Ovary (tissue), 7 donors: ENCODE measurements at regions not wholly inside any gene's neighbourhood (a gene's known extent, or its start where the extent isn't known, plus 50 kb on each side); places are given as distances from the start of the nearest gene placed in this dataset.

Experiments used
- DNase-seq, 5 donors: peaks; one replicate each; pipeline ENCODE4 v3.0.0-alpha.2; 2019 to 2020
- H3K27ac ChIP-seq, 2 donors: fragments of 200-600 bp; one replicate each; pipeline versions ENCODE4 v1.5.1 to v1.8.0; 2019 to 2022
- H3K27me3 ChIP-seq: fragments of 200-600 bp; one replicate; pipeline ENCODE4 v1.8.0; 2022
- H3K36me3 ChIP-seq: fragments of 200-600 bp; sonication (generic); one replicate; pipeline ENCODE4 v1.5.1; 2019
- H3K4me1 ChIP-seq: one replicate; pipeline ENCODE4 v1.8.1; 2013; ENCODE audit warnings: mild to moderate bottlenecking, moderate library complexity; ENCODE audit not compliant: insufficient read depth
- H3K4me3 ChIP-seq: fragments of 200-600 bp; sonication (generic); one replicate; pipeline ENCODE4 v1.5.1; 2017
- H3K9me3 ChIP-seq, 2 donors: fragments of 200-600 bp in 1 of 2; sonication (generic) in 1 of 2; one replicate each; pipeline versions ENCODE4 v1.5.1 to v1.8.1; 2013 to 2019; ENCODE audit warnings: mild to moderate bottlenecking in 1 of 2, moderate library complexity in 1 of 2
- CTCF ChIP-seq, 3 donors: fragments of 450-650 bp in 2 of 3; fragments of 200-600 bp in 1 of 3; IDR thresholded peaks; one replicate each; pipeline versions ENCODE4 v1.5.1 to v1.8.0; 2016 to 2022; ENCODE audit warnings: antibody characterized with exemption in 3 of 3, mild to moderate bottlenecking in 1 of 3
- EP300 ChIP-seq: sonication (generic); formaldehyde crosslinking; IDR thresholded peaks from one replicate; pipeline ENCODE4 v1.6.1; 2017; ENCODE audit warnings: antibody characterized with exemption
- POLR2A ChIP-seq: fragments of 450-650 bp; IDR thresholded peaks from one replicate; pipeline ENCODE4 v1.6.1; 2017; ENCODE audit warnings: antibody characterized with exemption, mild to moderate bottlenecking, moderate library complexity
- WGBS, 3 donors: extraction: QIAGEN DNeasy Blood & Tissue Kit in 1 of 3; methylation state at CpG; one replicate each; pipeline versions ENCODE4 v1.1.5 to v1.1.7; 2013 to 2017; 5-methylcytosine and 5-hydroxymethylcytosine counted together
- intact Hi-C, 4 donors: fragments of 100-400 bp; cut with DNase I; formaldehyde crosslinking; loops; one replicate each; pipeline versions ENCODE4 v1.11.0 to v1.15.1; 2022 to 2023
- donor health status: DM: no; HTN: no; CAD: no; lungs with moderate emphysema.
- donor health status: DM: no; HTN: no; CAD: no.
- donor health status: Bipolar disorder and iron deficiency.
- donor health status: DM: no; HTN: no; CAD: no.
- donor health status: DM: yes; HTN: yes; CAD: no.

- TF ChIP-seq POLR2A, result no peak
- no peak for TF ChIP-seq EP300
- Histone ChIP-seq H3K4me3 (no peak overlapping the region), H3K4me1 (no peaks in the 10 kb centered on the region), H3K36me3 (no peaks in the 10 kb centered on the region), H3K27me3 (no peaks in the 10 kb centered on the region), H3K27ac (no peak overlapping the region), H3K9me3 (no peaks in the 10 kb centered on the region)
- no peak for DNase-seq
- intact Hi-C loops, result no loop called here
- 76 to 79% (median 77%) methylated on average over 2 of the region's 2 CpGs for WGBS, 3 donors
These were observed 1073.6 kb upstream of the TMEM132C start for GRCh38 chr12:127193341-127193740.

GRCh38 chr12:127194176-127194575 lies 1072.8 kb upstream of the TMEM132C start:
- Histone ChIP-seq H3K36me3 (no peaks in the 10 kb centered on the region), H3K27ac (no peak overlapping the region), H3K9me3 (no peaks in the 10 kb centered on the region), H3K4me3 (no peak overlapping the region), H3K27me3 (no peaks in the 10 kb centered on the region), H3K4me1 (no peaks in the 10 kb centered on the region)
- WGBS, 3 donors, result 59 to 66% (median 64%) methylated on average over 3 of the region's 3 CpGs
- intact Hi-C loops, result no loop called here
- no peak for TF ChIP-seq POLR2A
- DNase-seq, result no peak

GRCh38 chr12:127205781-127206555 lies 1061.0 kb upstream of the TMEM132C start:
- Histone ChIP-seq H3K27me3 (no peaks in the 10 kb centered on the region), H3K4me3 (no peak overlapping the region), H3K9me3 (no peaks in the 10 kb centered on the region), H3K36me3 (no peaks in the 10 kb centered on the region), H3K27ac (no peak overlapping the region), H3K4me1 (no peaks in the 10 kb centered on the region)
- no peak for TF ChIP-seq CTCF (IDR thresholded peaks at IDR 0.05)
- no peak for TF ChIP-seq EP300
- TF ChIP-seq POLR2A, result no peak
- intact Hi-C loops, result no loop called here
- DNase-seq, result no peak
- WGBS, 3 donors, result 56 to 64% (median 56%) methylated on average over 3 of the region's 3 CpGs

- 82 to 91% (median 89%) methylated on average over 2 of the region's 2 CpGs for WGBS, 3 donors
- no peaks in the 10 kb centered on the region for H3K4me1 ChIP-seq
- DNase-seq, result no peak
- intact Hi-C loops, result no loop called here
- no peaks in the 10 kb centered on the region for H3K9me3 ChIP-seq
- no peaks in the 10 kb centered on the region for H3K36me3 ChIP-seq
- no peak overlapping the region for H3K4me3 ChIP-seq
- no peak overlapping the region for H3K27ac ChIP-seq
- H3K27me3 ChIP-seq, result no peaks in the 10 kb centered on the region
- no peak for TF ChIP-seq CTCF (IDR thresholded peaks at IDR 0.05)
- TF ChIP-seq EP300, result no peak
- no peak for TF ChIP-seq POLR2A
These were observed 1057.7 kb upstream of the TMEM132C start for GRCh38 chr12:127209318-127209717.

- no peaks in the 10 kb centered on the region for H3K4me1 ChIP-seq
- no peaks in the 10 kb centered on the region for H3K27me3 ChIP-seq
- DNase-seq, result no peak
- H3K4me3 ChIP-seq, result no peak overlapping the region
- H3K9me3 ChIP-seq, result no peaks in the 10 kb centered on the region
- H3K27ac ChIP-seq, result no peak overlapping the region
- 32 to 39% (median 37%) methylated on average over 3 of the region's 3 CpGs for WGBS, 3 donors
- intact Hi-C loops, result no loop called here
- no peaks in the 10 kb centered on the region for H3K36me3 ChIP-seq
- TF ChIP-seq EP300 (no peak), CTCF (IDR thresholded peaks at IDR 0.05) (no peak), POLR2A (no peak)
These were observed 1052.8 kb upstream of the TMEM132C start for GRCh38 chr12:127214186-127214585.
